H1 (cell line): ENCODE measurements at regions not wholly inside any gene's neighbourhood (a gene's known extent, or its start where the extent isn't known, plus 50 kb on each side); places are given as distances from the start of the nearest gene placed in this dataset.

ENCODE experiments used
- EGR1 ChIP-seq: IDR thresholded peaks from 2 replicates; pipeline ENCODE4 v1.6.1; 2011; ENCODE audit warnings: low read depth, low read length, borderline replicate concordance
- EZH2 ChIP-seq: fragments of 200-600 bp; sonication (generic); IDR thresholded peaks from 2 replicates; pipeline ENCODE4 v1.7.1; 2012; ENCODE audit warnings: low read depth, mild to moderate bottlenecking, moderate library complexity, low read length, inconsistent platforms; ENCODE audit not compliant: severe bottlenecking
- NRF1 ChIP-seq: IDR thresholded peaks from 2 replicates; pipeline ENCODE4 v1.6.1; 2011; ENCODE audit warnings: mild to moderate bottlenecking, low read depth, low read length, improper control_type of control experiment
- POLR2A ChIP-seq, 2 experiments: IDR thresholded peaks; 1 replicate in 1 of 2; 2 replicates in 1 of 2; pipeline ENCODE4 v1.6.1; 2011; ENCODE audit warnings: low read depth in 2 of 2, low read length in 2 of 2, mild to moderate bottlenecking in 2 of 2; ENCODE audit errors: control extremely low read depth in 1 of 2
- POLR2AphosphoS5 ChIP-seq: IDR thresholded peaks from 2 replicates; pipeline ENCODE4 v1.6.1; 2011; ENCODE audit warnings: low read depth, low read length
- RAD21 ChIP-seq, 2 experiments: IDR thresholded peaks in 1 of 2; conservative IDR thresholded peaks in 1 of 2; 2 replicates each; pipeline ENCODE4 v1.6.1; 2011; ENCODE audit warnings: low read depth in 2 of 2, low read length in 2 of 2, improper control_type of control experiment in 1 of 2, inconsistent platforms in 1 of 2, mild to moderate bottlenecking in 1 of 2, moderate library complexity in 1 of 2
- TF ChIP-seq, protein P1 (sequence below): IDR thresholded peaks from 2 replicates; pipeline ENCODE4 v1.6.1; 2012; ENCODE audit warnings: inconsistent platforms

GRCh38 chr10:18777258-18777657 is 118.0 kb downstream of the ARL5B start:
- TF ChIP-seq POLR2AphosphoS5: no peak
- TF ChIP-seq NRF1: no peak
- no peak for TF ChIP-seq EZH2
- TF ChIP-seq EGR1: no peak
- TF ChIP-seq POLR2A (IDR thresholded peaks at IDR 0.05; ENCODE audit: control extremely low read depth in 1 of 2, low read depth in 2 of 2, low read length in 2 of 2): no peak
- no peak for TF ChIP-seq RAD21 (IDR thresholded peaks at IDR 0.05 in 1 of 2, conservative IDR thresholded peaks at IDR 0.05 in 1 of 2; ENCODE audit: low read depth in 2 of 2, low read length in 2 of 2)
- TF ChIP-seq, protein P1, sequence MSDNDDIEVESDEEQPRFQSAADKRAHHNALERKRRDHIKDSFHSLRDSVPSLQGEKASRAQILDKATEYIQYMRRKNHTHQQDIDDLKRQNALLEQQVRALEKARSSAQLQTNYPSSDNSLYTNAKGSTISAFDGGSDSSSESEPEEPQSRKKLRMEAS: no peak
